GM21447 (cell line): ENCODE measurements at regions not wholly inside any gene's neighbourhood (a gene's known extent, or its start where the extent isn't known, plus 50 kb on each side); places are given as distances from the start of the nearest gene placed in this dataset.
A peak's percentile ranks its signal among the peaks of the same experiment; 100 is the strongest.
"Not testable (repeated sequence)": the region's sequence is repeated elsewhere in the genome, so short reads cannot be mapped to it uniquely, and the experiment has no call there.

ENCODE experiments used
- ATAC-seq: cut with Tn5 transposase; IDR thresholded peaks from one replicate; pipeline ENCODE4 v1.9.1; 2021; ENCODE audit not compliant: unreplicated experiment

DNA sequence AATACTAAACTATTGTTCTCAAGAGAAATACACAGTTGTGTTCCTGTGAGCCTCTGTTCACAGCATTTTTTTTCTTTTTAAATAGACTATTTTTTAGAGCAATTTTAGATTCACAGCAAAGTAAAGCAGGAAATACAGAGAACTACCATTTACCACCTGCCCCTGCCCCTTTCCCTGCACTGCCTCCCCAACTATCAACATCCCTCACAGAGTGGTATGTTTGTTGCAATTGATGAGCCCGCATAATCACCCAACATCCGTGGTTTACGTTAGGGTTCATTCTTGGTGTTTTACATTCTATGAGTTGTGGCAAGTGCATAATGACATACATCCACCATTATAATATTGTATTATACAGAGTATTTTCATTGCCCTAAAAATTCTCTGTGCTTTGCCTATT, 71.6 kb upstream of the TNFAIP3 start:
- no peak for ATAC-seq

- no peak for ATAC-seq
Measured at GRCh38 chr6:137798261-137798660, 68.8 kb upstream of the TNFAIP3 start.

DNA sequence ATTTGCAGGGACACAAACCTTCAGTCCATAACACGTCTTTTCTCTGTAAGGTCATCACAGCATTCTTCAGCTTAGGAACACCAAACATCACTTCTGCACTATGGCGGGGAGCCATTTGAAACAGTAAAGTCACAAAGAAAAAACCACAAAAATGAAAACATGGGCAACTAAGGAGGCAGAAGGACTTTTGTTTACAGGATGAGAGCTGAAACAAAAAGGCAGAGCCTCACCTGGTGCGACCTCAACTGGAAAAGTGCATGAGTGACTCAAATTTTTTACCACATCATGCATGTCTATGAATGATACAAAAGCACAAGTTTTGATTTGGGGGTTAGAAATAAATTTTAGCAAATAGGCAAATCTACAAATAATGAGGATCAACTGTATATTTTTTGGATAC, 68.2 kb upstream of the TNFAIP3 start:
- ATAC-seq, result no peak

- peak; percentile 67 for ATAC-seq
Measured at GRCh38 chr6:137799950-137800568, 67.0 kb upstream of the TNFAIP3 start.

DNA sequence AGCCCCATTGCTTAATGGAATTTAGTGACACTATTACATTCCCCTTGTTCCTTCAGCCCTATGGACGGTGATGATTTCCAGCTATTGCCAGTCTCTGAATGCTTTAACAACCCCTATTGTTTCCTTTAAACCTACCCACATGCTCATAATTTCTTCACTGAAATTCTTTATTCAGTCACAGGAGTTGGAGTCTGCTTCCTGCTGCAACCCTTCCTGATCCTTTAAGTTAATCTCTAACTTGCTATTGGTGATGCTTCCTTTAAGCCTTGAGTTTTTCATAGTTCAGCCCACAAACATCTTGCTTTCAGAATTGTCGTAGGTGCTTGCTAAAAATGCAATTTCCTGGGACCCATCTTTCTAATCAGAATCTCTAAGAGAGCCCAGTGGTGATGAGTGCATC, 66.3 kb upstream of the TNFAIP3 start:
- ATAC-seq, result no peak

DNA sequence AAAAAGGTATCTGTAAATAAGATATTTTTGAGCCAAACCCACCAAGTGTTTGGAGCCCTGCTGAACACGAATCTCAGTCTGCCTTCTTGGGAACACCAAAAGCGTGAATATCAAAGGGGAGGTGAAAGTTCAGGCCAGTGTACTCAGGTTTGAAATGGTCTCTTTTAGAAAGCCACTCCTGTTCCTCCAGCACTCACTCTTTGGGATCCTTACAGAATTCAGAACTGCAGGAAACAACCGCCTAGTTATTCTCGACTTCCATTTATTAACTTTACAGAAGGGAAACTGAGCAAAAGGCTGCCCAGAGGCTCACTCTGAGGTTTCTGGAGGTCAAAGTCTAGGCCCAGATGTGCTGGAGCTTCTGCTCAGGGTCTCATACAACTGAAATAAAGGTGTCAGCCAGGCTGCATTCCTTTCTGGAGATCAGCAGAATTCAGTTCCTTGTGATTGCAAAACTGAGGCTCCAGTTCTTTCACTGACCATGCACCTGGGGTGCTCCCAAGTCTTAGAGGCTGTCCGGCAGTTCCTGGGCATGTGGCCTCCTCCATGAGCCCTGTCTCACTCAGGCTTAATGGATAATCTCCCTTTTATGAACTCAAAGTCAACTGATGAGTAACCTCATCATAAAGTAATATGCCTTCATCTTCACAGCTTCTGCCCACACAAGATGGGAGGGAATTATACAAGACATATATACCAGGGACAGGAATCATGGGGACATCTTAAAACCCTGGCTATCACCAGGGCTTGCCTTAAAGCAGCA, 65.5 kb upstream of the TNFAIP3 start:
- no peak for ATAC-seq

GRCh38 chr6:137802408-137803182, 64.5 kb upstream of the TNFAIP3 start:
- no peak for ATAC-seq

- no peak for ATAC-seq
Measured at GRCh38 chr6:137804637-137805036, 62.4 kb upstream of the TNFAIP3 start.

GRCh38 chr6:137805622-137806021, 61.4 kb upstream of the TNFAIP3 start:
- no peak for ATAC-seq

- no peak for ATAC-seq
Measured at GRCh38 chr6:137806914-137807682, 60.0 kb upstream of the TNFAIP3 start.

GRCh38 chr6:137808191-137808590, 58.9 kb upstream of the TNFAIP3 start:
- ATAC-seq, result no peak

- ATAC-seq, result no peak
Measured at GRCh38 chr6:137808836-137809315, 58.2 kb upstream of the TNFAIP3 start.

- not testable (repeated sequence) for ATAC-seq
Measured at GRCh38 chr6:137809895-137810553, 57.0 kb upstream of the TNFAIP3 start.

GRCh38 chr6:137810554-137811120, 56.4 kb upstream of the TNFAIP3 start:
- no peak for ATAC-seq

DNA sequence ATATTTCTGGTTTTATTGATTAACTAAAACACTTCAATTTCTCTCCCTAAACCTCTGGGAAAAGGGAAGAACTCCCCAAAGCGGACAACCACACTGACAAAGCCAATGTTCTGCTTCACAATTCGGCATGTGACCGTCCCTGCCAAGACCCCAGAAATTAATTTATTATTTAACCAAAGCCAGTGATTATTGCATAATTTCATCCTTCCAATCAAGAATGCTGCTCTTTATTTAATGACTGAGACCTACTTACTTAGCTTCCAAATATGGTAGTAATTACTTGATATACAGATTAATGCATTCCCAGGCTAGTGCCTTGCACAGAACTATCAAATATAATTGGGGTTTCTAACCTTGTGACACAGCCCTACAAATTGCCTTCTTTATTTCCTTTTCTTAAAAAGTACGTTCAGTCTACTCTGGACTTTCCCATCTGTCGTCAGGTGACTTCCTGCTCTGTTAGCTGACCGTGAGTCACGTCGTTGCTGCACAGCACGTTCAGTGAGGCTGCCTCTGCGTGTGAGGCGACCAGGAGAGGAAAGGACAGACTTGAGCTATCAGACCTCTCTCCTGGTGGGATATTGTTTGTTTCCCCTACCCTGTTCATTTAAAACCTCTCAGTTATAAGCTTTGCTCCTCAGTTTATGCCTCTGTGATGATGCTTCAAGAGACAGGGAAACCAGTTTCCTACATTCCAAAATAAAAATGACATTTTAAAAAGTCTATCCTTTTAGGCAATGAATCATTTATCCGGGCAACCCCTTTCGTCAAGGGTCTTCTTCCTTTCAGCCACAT, 55.7 kb upstream of the TNFAIP3 start:
- ATAC-seq, result peak; percentile 93

GRCh38 chr6:137811916-137812553, 55.0 kb upstream of the TNFAIP3 start:
- ATAC-seq, result no peak

DNA sequence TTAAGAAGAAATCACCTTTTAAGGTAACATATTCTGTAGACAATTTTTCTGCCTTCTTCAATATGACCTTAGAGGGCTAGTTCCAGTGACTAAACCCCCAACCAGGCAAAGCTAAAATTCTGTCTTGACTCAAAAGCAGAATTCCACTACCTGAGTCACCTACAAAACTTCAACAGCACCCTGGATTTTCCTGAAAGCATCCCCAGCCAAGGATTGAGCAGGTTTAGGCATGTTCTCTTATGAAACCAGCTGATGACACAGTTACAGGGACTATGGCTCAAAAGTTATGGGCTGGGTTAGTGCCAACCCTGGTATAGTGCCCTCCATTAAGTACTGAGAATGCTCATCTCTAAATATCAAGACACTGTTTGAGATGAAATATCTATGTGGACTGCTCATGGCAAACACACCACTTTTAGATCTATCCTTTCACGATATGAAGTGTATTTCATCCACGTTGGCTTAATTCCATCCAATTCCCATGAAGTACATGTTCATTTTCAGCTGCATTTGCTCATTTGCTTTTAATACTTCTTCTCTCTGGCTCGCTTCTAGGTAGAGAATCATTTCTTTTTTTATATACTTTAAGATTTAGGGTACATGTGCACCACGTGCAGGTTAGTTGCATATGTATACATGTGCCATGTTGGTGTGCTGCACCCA, 53.6 kb upstream of the TNFAIP3 start:
- ATAC-seq, result no peak

- not testable (repeated sequence) for ATAC-seq
Measured at GRCh38 chr6:137814030-137814429, 53.0 kb upstream of the TNFAIP3 start.
